ENCODE measurements at regions not wholly inside any gene's neighbourhood (a gene's known extent, or its start where the extent isn't known, plus 50 kb on each side); places are given as distances from the start of the nearest gene placed in this dataset.

DNA sequence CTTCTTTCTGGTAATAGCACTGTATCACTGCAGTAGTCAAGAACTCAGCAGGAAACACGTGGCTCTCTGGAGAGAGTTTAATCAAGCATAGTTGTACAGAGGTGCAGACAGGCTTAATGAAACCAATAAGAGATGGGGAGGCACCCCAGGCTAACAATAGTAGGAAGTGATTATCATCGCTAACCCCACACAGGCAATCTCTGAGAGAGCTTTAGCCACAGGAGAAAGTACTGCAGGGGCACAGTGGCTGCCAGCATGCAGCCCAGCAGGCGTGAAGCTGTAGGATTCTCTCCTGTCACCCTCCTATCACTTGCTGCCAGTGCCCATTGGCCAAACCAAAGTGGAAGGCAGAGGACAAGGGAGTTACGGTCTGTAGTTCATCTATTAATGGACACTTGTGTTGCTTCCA lies 450.0 kb upstream of the RASGEF1B start:
- DNase-seq, result peak; percentile 16

DNA sequence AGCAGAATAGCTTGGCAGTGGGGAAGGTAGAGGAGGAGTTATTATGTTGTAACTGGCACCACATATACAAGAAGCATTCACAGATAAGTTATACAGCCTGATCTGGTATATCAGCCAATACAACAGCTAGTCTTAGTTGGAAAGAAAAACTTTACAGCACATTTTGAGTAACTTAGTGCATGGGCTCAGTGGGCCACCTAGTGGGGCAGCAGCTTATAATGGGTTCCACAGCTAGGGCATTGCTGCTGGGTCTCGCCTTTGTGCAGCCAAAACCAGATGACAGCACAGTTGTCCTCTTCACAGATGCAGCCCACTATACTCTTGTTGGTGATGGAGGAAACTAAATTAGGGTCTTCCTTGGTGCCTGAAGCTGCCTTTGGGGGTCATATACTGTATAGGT lies 448.1 kb upstream of the RASGEF1B start:
- no peak for DNase-seq

DNA sequence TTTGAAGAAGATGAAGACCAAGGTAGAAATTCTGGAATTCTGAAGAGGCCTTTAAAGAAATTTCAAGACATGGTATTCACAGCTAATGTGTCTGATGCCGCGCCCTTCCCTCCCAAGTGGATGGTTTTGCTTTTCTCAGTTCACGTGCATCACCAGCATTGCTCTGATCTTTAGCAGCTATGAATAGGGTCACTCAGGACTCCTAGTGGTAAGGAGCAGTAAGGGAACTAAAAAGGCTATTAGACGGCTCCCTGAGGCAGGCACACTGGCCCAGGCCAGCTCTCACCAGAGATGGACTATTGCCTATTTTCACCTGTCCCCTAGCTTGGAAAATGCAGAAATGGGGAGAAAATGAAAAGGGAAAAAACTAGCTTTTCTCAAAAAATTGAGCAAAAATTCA lies 447.5 kb upstream of the RASGEF1B start:
- DNase-seq, result no peak

DNA sequence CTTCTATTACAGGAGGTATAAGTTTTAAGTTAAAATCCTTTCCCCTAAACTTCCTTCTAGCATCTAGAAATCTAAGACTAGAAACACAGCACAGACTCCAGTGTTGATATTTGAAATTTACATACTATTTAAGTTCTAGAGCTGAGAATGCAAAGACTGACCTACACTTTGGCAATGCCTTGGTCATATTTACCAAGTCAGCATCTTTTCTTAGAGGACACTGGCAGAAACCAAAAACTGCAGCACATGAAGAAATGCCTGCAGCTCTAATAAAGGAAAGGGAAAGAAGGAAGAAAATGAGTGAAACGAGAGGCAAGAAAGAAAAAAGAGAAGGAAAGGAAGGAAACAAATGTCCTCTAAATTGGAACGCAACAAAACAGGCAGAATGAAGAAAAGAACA lies 443.7 kb upstream of the RASGEF1B start:
- no peak for DNase-seq

DNA sequence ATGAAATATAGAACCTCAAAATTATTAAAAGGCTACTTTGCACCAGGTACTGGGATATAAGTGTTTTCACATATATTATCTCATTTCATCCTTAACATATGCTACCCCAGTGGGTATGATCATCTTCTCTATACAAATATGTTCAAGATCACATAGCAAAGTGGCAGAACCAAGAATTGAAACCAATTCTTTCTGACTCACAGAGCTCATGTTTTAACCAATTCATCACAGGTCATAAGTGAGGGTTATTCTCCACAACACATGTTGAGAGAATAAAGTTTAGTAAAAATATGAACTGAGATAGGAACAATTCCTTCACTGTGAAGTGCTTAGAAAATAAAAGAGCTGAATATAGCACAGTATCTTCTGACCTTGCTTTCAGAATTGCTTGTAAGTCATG lies 442.9 kb upstream of the RASGEF1B start:
- no peak for DNase-seq

DNA sequence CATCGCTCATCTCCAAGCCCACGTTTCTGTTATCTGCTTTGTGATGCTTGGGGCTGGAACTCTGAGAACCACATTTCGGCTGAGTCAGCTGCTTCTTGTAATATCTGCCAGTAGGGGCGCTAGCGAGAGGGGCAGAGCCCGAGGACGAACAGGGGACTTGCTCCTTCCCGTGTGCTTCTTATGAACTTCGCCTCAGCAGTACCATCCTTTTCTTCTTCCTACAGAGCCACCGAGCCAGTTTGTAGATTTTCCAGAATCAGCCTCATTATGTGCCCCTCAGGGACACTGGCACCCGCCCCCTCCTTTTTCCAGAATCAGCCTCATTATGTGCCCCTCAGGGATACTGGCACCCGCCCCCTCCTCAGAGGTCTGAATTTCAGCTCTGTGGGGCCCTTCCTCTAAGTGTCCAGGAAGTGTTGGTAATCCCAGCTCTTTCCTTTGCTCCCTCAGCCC lies 441.7 kb upstream of the RASGEF1B start:
- DNase-seq, result no peak

DNA sequence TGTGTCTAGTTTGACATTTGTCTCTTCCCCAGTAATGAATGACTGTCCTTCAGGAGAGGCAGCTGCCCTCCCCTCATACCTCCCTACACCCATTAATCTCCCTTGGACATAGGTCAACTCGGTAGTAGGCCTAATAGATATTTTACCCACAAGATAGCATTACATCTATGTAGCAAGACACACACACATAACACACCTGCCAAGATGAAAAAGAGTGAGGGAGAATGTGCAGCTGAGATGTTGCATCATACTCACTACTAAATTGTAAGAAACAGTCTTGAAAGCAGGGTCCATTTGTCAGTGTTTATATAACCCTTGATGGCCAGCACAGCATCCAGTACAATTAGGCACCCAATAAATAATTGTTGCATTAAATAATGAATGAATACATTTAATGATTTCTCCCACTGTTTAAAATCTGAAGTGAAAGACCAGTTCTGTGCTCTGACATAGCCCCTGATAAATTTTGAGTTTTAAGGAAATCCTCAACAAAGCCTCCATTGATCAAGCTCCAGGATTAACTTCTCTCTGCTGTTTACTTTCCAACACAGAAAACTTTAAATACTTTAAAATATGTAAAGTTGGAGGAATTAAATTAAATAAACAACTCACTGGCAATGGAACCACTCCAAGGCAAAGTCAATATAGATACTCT lies 440.8 kb upstream of the RASGEF1B start:
- no peak for DNase-seq

DNA sequence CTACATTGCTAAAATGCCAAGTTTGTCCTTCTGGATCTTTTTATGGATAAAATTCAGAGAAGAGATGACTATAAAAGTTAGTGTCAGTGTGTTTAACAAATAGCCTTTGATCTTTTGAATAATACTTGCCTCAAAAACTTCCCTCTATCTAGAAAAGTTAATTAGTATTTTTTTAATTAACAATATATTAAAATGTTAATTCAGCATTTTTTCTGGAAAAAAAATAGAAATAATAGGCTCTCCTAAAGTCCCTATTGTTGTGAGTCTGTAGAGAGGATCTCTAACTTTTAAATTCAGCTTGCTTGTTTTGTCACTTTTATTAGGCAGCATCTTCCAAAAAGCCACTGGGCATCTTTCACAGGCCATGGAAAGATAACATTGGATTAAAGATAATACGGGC lies 435.2 kb upstream of the RASGEF1B start:
- DNase-seq, result no peak

DNA sequence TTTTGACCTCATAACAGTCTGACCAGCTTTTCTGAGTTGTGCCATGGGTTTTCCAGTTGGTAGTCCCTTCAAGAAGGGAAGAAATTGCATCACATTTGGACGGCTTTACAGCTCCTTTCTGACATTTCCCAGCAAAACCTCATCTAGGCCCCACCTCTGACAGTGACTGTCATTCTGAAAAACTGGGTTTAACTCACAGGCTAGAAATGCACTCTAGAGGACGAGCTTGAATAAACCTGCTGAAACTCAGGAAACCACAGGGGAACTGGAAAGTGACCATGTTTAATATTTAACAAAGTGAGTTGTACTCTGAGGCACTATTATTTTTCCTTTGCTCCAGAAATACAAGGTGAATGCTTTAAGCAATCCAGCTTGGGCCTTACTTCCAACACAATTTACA lies 434.3 kb upstream of the RASGEF1B start:
- no peak for DNase-seq

DNA sequence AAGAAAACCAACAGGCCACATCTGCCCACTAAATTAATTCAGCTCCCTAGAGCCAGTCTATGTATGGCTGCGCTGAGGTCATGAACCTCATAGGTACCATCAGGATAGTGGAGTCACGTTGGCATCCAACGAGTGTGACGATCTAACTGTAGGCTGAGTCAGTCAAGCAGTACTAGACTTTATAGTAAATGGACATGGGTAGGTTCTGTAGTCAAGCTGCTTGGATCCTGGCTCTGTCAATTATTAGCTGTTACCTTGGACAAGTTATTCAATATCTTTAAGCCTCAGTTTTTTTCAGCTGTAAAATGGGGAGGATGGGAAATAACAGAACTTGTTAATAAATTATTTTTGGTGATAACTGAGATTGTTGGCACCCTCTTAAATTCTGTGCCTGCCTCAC lies 432.4 kb upstream of the RASGEF1B start:
- no peak for DNase-seq

DNA sequence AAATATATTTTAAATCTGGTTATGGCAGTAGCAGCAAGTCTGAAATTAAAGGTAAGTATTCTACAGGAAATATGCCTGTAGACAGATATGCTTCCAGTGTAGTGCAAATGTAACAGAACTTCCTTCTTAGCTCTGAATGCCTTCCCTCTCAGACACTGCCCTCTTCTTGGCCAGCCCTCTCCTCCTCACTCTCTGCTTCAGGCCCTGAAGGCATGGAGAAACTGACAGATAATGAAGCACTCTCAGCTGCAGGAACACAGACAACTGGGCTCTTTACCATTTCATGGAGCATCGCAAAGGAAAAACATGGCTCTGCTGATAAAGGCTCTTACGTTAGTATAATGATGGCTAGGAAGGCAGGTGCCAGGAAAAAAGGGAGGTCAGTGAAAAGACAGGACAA lies 431.5 kb upstream of the RASGEF1B start:
- no peak for DNase-seq

DNA sequence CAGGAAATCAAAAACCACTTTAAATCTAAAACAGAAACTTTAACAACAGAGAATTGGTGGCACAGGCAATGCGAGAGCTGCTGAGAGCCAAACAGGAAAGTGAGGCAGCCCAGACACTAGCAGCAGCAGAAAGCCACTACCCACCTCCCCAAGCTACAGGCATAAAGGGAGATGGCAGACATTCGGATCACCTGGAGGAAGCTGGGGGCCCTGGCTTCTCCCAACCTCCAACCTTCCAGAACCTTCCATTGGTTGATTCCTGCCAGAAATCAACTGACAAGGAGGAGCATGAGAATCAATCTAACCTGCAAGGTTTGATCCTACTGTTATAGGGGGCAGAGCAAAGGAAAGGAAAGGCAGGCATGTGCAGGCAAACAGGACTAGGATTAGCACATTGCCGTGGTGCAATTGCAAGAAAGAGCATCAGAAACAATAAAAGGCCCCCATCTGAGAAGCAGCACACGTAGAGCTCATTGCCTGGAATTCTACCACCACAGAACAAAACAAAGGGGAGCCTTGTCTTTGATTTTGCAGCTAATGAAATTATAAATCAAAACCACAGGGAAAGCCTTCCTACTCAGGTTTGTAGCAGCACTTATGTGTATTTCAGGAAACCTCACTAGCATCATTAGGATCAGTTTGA lies 427.3 kb upstream of the RASGEF1B start:
- no peak for DNase-seq

DNA sequence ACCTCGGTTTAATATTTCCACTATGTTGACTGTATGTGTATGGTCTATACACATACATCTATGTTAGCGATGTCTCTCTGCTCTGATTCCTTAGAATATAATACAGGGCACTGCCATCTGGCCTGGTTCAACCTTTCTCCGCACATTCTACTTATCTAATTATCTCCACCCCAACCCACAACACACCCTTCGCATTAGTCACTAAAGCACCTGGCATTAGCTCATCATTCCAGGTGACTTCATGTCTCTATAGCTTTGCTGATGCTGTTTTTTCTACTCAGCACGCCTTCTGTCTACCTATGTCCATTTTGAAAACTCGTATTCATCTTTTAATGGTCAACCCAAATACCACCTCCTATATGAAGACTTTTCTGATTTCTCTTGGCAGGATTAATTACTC lies 425.2 kb upstream of the RASGEF1B start:
- no peak for DNase-seq

DNA sequence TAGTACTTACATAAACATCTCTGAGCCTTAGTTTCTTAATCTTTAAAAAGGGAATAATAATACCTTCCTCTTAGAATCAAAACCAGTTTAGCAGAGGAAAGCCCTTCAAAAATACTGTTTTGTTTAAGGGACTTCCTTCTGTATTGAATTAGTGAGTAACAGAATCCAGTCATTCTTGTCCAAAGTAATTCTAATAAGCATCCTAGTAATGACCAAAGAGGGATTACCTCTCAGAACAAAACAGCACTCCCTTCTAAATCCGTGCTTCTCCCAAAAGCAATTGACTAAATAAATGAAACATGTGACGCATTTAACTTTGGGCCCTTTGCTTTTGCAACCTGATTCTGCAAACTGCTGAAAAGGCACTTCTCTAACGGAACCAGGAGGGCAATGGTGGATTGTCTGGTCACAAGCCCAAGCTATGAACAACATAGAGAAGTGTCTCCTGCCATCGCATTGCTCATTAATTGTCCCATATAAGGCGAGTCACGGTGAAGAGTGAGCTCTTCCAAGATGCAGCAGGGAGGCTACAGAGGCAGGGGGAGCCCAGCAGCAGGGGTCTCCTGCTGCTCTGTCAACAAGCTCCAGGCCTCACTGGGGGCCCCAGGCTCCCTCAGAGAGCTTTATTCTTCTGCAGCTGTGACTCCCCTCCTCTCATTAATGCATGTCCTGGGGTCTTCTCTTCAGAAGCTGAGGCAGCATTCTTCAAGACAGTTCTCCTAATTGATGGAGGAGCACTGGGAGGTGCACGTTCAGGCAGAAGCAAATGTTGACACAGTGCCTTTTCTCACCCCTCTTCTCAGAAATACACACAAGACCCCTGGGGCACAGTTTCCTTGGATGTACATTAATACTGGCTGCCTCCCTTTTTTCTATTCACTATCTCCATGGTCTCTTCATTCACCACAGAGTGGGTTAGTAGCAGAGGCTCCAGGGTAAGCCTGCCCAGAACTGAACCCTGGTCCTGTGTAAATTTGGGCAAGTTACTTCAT lies 419.6 kb upstream of the RASGEF1B start:
- DNase-seq, result no peak

DNA sequence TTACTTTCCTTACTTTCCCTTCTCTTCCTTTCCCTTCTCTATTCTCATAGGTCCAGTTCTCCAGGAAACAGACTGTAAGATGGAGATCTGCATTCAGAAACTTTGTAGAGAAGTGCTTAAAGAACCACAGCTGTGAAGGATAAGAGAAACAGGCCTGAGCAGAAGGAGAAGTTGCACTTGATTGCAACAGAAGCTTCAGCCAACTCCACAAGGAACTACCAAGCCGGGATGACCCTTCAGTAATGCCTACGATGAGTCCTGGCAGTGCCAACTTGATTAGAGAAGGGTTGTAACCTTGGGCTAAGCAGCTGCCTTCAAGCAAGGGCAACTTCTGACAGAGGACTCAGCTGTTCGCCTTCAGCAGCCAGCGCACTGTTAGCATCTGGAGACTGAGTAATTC lies 413.3 kb upstream of the RASGEF1B start:
- DNase-seq, result no peak

DNA sequence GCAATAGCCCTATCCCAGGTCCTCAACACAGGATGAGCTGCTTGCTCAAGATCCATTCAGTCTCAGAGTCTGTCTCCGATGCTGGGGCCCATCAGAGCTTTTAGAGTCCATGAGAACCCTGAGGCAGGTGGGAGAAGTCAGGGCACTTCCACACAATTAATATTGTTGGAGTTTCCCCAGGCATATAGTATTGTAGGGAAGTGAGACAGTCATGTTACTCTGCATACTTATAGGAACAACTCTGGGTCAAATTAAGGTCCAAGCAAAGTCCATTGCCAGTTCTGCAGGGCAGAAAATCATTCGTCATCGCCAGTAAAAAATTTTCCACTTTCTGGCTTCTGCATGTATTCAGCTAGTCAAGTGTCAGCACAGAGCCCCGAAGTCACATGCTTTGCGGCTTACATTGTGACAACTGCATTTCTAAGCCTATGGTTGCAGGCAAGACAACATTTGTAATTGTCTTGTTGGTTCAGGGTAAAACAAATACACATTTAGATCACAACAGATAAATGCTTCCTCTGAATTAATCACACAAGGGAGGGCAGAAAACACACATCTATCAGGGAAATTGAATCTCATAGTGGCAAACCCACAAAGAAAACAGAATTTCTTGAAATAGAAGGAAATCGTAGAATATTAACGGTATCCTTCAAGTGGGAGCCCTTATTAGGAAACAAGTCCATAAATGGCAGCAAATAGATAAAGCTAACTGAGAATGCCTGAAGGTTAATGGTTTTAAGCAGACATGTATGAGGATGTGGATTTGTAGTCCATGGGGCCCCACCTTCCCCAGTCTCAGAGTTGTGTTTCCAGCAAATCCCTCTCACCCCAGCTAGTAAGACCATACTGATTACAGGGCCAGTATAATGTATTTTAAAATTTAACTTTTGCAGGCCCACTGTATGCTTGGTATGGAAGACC lies 412.1 kb upstream of the RASGEF1B start:
- no peak for DNase-seq

DNA sequence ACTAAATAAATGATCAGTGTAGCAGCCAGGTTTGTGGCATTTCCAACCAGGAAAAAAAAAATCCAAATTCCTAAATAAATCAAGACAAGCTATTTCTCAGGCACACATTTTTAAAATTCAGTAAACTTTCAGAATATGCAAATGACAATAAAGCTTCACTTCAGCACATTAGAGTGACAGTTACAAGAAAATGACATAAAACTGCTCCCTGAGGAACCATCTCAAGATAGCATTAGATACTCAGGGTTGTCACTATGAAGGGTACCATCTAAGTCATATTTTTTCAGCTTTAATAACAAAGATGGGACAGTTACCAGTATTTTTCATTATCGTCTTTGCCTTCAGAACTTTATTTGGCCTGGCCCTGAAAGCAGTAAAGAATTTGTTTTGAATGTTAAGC lies 411.3 kb upstream of the RASGEF1B start:
- no peak for DNase-seq

DNA sequence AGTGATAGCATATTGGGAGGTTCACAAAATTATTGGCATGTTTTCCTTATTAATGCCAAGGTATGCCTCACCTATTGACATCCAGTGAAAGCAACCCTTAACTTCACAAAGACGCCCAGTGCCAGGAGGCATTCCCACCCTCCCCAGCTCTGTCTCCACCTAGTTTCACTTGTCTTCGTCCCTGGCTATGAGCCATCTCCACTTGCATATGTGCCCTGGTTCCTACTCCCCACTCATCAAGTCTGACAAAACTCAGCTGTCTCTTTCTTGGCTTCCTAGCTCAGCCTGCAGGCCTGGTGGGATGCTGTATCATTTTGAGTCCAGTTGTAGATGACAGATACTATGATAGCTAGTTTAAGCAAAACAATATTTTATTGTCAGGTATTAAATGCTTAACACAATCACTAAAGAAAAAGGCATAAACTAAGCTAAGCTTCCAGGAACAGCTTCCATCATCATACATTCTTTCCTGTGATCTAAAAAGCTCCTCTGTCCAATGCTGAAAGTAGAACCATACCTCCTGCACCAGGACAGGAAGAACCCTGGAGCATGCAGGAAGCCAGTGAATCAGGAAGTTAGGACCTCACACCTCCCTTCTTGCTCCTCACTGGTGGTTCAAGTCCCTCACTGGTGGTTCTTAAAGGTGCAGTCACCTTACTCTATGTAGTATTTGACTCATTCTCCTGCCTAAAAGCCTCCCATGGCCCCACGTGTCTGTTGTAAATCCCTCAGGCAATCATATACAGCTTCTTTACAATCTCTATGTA lies 410.3 kb upstream of the RASGEF1B start:
- no peak for DNase-seq

DNA sequence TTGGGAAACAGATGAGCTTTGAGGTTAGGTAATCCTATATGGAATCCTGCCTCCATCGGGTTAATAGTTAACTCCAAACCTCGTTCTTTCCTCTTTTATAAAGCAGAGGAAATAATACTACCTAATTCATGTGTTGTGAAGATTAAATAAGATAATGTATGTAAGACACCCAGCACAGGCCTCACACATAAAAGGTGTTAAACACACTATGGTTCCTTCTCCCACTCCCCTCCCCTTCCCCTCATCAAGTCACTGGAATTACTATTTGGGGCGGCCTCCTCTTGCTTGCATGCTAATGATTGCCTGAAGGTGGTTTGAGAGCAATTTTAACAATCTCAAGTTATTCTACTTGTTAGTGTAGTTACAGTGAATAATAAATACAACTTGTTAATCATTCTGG lies 404.4 kb upstream of the RASGEF1B start:
- no peak for DNase-seq

DNA sequence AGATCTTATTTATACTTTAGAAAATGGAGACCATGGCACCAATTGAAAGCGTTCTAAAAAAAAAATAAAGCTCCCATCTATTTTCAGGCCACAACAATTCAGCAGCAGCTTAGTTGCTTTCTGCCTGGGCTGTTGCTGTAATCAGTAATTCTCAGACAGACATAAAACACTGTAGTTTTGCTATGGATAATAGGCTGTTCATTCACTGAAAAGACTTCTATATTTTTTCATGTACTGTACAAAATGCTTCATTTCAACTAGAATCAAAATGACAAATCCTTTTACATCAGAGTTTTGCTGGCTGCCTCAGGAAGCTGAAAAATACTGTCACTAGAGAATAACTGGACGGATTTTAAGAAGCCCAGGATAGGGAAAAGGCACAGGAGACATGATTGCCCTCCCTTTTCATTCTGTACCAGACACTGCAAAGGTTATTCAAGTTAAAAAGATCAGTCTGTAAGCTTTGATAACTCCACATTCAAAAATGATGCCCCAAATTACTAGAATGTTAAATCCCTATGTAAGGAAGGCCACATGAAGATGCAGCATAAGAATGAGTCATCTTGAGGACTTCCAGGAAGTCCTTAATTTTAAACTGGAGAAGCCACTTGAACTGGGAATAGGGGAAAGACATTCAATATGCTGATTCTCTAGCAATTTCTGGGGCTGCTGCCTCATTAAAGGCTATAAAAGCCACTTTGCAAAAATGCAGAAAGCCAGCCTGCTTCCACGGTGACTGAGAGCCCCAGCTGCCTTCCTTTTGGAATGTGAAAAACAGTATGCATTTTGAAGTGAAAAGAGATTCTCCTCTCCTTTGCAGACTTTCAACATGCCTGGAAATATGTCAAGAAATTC lies 403.2 kb upstream of the RASGEF1B start:
- DNase-seq, result no peak

DNA sequence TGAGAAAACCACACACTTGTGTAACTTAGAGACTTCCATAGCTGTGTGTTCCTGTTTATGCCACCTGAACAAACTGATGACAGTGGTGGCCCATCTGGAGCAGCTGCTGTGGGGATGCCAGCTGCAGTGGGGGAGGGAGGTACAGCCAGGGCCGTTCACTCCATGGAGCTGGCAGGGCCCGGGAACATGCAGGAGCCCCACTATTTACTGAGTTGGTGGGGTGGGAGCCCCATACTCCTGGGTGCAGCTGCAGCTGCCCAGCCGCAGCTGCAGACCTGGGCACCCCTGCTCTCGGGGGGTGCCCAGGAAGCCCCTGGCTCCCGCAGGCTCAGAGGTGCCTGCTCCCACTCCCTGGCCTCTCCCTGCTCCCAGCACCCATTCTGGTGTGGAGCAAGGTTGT lies 398.6 kb upstream of the RASGEF1B start:
- no peak for DNase-seq

All from NCI-H1436 (cell line).